M059J (cell line): ENCODE measurements at regions not wholly inside any gene's neighbourhood (a gene's known extent, or its start where the extent isn't known, plus 50 kb on each side); places are given as distances from the start of the nearest gene placed in this dataset.
"Not testable (repeated sequence)": the region's sequence is repeated elsewhere in the genome, so short reads cannot be mapped to it uniquely, and the experiment has no call there.

ENCODE experiments used
- DNase-seq: peaks from one replicate; pipeline ENCODE4 v3.0.0-alpha.2; 2012; ENCODE audit warnings: low read depth

GRCh38 chr6:100099189-100100074 lies 105.4 kb upstream of the MCHR2 start:
- DNase-seq: peak; percentile 27

- no peak for DNase-seq
These were observed 102.9 kb upstream of the MCHR2 start for GRCh38 chr6:100096936-100097335.

GRCh38 chr6:100096341-100096740 lies 102.3 kb upstream of the MCHR2 start:
- peak; percentile 35 for DNase-seq

GRCh38 chr6:100093405-100093804 lies 99.4 kb upstream of the MCHR2 start:
- no peak for DNase-seq

GRCh38 chr6:100088009-100088408 lies 94.0 kb upstream of the MCHR2 start:
- DNase-seq: peak; percentile 78

- no peak for DNase-seq
These were observed 91.0 kb upstream of the MCHR2 start for GRCh38 chr6:100084991-100085364.

GRCh38 chr6:100084316-100084990 lies 90.4 kb upstream of the MCHR2 start:
- DNase-seq: peak; percentile 71

- peak; percentile 71 for DNase-seq
These were observed 84.5 kb upstream of the MCHR2 start for GRCh38 chr6:100078509-100078908.

- DNase-seq: no peak
These were observed 71.3 kb upstream of the MCHR2 start for GRCh38 chr6:100065348-100065747.

GRCh38 chr6:100062621-100063020 lies 68.6 kb upstream of the MCHR2 start:
- DNase-seq: no peak

- DNase-seq: peak; percentile 24
These were observed 63.9 kb upstream of the MCHR2 start for GRCh38 chr6:100057941-100058340.

- no peak for DNase-seq
These were observed 56.5 kb upstream of the MCHR2 start for GRCh38 chr6:100050550-100050949.

- DNase-seq: not testable (repeated sequence)
These were observed 49.9 kb upstream of the MCHR2 start for GRCh38 chr6:100043961-100044360.
